HG03097 (cell line): ENCODE measurements at regions not wholly inside any gene's neighbourhood (a gene's known extent, or its start where the extent isn't known, plus 50 kb on each side); places are given as distances from the start of the nearest gene placed in this dataset.

Experiments
- ATAC-seq: cut with Tn5 transposase; IDR thresholded peaks from one replicate; pipeline ENCODE4 v1.9.1; 2021; ENCODE audit not compliant: unreplicated experiment, low FRiP score

GRCh38 chr18:71942433-71942832 is 601.7 kb downstream of the CBLN2 start:
- no peak for ATAC-seq

- no peak for ATAC-seq
Observed at GRCh38 chr18:71939483-71939882, 604.7 kb downstream of the CBLN2 start.

GRCh38 chr18:71936744-71937143 is 607.4 kb downstream of the CBLN2 start:
- no peak for ATAC-seq

GRCh38 chr18:71919211-71919610 is 624.9 kb downstream of the CBLN2 start:
- no peak for ATAC-seq

GRCh38 chr18:71913641-71914040 is 630.5 kb downstream of the CBLN2 start:
- ATAC-seq, result no peak

- ATAC-seq, result no peak
Observed at GRCh38 chr18:71902482-71902881, 641.7 kb downstream of the CBLN2 start.

- ATAC-seq, result no peak
Observed at GRCh38 chr18:71899707-71900472, 644.3 kb downstream of the CBLN2 start.

GRCh38 chr18:71899183-71899582 is 645.0 kb downstream of the CBLN2 start:
- ATAC-seq, result no peak

- ATAC-seq, result no peak
Observed at GRCh38 chr18:71887509-71887908, 656.6 kb downstream of the CBLN2 start.

GRCh38 chr18:71878226-71878625 is 665.9 kb downstream of the CBLN2 start:
- no peak for ATAC-seq

GRCh38 chr18:71873695-71874094 is 670.4 kb downstream of the CBLN2 start:
- ATAC-seq, result no peak

GRCh38 chr18:71865888-71866287 is 678.3 kb downstream of the CBLN2 start:
- no peak for ATAC-seq

GRCh38 chr18:71850602-71851001 is 693.5 kb downstream of the CBLN2 start:
- ATAC-seq, result no peak

GRCh38 chr18:71849407-71849806 is 694.7 kb downstream of the CBLN2 start:
- ATAC-seq, result no peak

- ATAC-seq, result no peak
Observed at GRCh38 chr18:71846716-71847115, 697.4 kb downstream of the CBLN2 start.

GRCh38 chr18:71844814-71845213 is 699.3 kb downstream of the CBLN2 start:
- no peak for ATAC-seq

- ATAC-seq, result no peak
Observed at GRCh38 chr18:71842666-71843065, 701.5 kb downstream of the CBLN2 start.

- no peak for ATAC-seq
Observed at GRCh38 chr18:71837547-71837946, 706.6 kb downstream of the CBLN2 start.

GRCh38 chr18:71832946-71833617 is 711.1 kb downstream of the CBLN2 start:
- no peak for ATAC-seq

GRCh38 chr18:71831039-71831438 is 713.1 kb downstream of the CBLN2 start:
- no peak for ATAC-seq

- ATAC-seq, result no peak
Observed at GRCh38 chr18:71827301-71827700, 716.8 kb downstream of the CBLN2 start.

- no peak for ATAC-seq
Observed at GRCh38 chr18:71815305-71815704, 728.8 kb downstream of the CBLN2 start.
